Mammary epithelial cell (primary cell): ENCODE measurements at regions not wholly inside any gene's neighbourhood (a gene's known extent, or its start where the extent isn't known, plus 50 kb on each side); places are given as distances from the start of the nearest gene placed in this dataset.

Experiments used
- CTCF ChIP-seq, 2 donors: IDR thresholded peaks in 1 of 2; conservative IDR thresholded peaks in 1 of 2; 2 replicates each; pipeline ENCODE4 v1.5.1; 2011 to 2012; ENCODE audit warnings: inconsistent platforms in 2 of 2, low read length in 2 of 2, mild to moderate bottlenecking in 2 of 2, control low read depth in 1 of 2, low read depth in 1 of 2; ENCODE audit not compliant: insufficient read depth in 1 of 2; ENCODE audit errors: extremely low read depth in 1 of 2
- EZH2 ChIP-seq: IDR thresholded peaks from 2 replicates; pipeline ENCODE4 v1.6.1; 2012; ENCODE audit warnings: low read length, inconsistent platforms, borderline replicate concordance

- TF ChIP-seq CTCF (conservative IDR thresholded peaks at IDR 0.05 in 1 of 2, IDR thresholded peaks at IDR 0.05 in 1 of 2; ENCODE audit: extremely low read depth in 1 of 2, insufficient read depth in 1 of 2, low read depth in 1 of 2, low read length in 2 of 2) (no peak), EZH2 (no peak)
These were observed 427.0 kb upstream of the EYS start for GRCh38 chr6:66134021-66134420.
